Left lung (tissue), 4 donors: ENCODE measurements at regions not wholly inside any gene's neighbourhood (a gene's known extent, or its start where the extent isn't known, plus 50 kb on each side); places are given as distances from the start of the nearest gene placed in this dataset.

Source experiments
- ATAC-seq: fragments of 200-7000 bp; cut with Tn5 transposase; one replicate; pipeline ENCODE4 v1.9.1; 2020; ENCODE audit warnings: moderate library complexity
- DNase-seq, 4 donors: peaks; one replicate each; pipeline ENCODE4 v3.0.0-alpha.2; 2013 to 2020
- H3K27ac ChIP-seq, 2 donors: fragments of 200-600 bp; sonication (generic) in 1 of 2; one replicate each; pipeline versions ENCODE4 v1.5.0 to v1.8.0; 2020 to 2021
- H3K27me3 ChIP-seq, 2 donors: fragments of 200-600 bp; sonication (generic) in 1 of 2; one replicate each; pipeline versions ENCODE4 v1.5.0 to v1.8.0; 2020 to 2021
- H3K36me3 ChIP-seq, 2 donors: fragments of 200-600 bp; sonication (generic) in 1 of 2; one replicate each; pipeline versions ENCODE4 v1.5.0 to v1.8.0; 2020 to 2021
- H3K4me1 ChIP-seq, 2 donors: fragments of 200-600 bp; one replicate each; pipeline ENCODE4 v1.8.0; 2021
- H3K4me3 ChIP-seq, 2 donors: fragments of 200-600 bp; sonication (generic) in 1 of 2; one replicate each; pipeline versions ENCODE4 v1.5.0 to v1.8.0; 2020 to 2021; ENCODE audit warnings: mild to moderate bottlenecking in 1 of 2
- H3K9me3 ChIP-seq, 2 donors: fragments of 200-600 bp; sonication (generic) in 1 of 2; one replicate each; pipeline versions ENCODE4 v1.5.0 to v1.8.0; 2020 to 2021
- intact Hi-C, 2 donors: fragments of 100-400 bp; cut with DNase I; formaldehyde crosslinking; loops; one replicate each; pipeline versions ENCODE4 v1.11.2 to v1.14.2; 2022
- TF ChIP-seq, protein P1 (sequence below), 2 donors: fragments of 200-600 bp; sonication (generic) in 1 of 2; IDR thresholded peaks; one replicate each; pipeline versions ENCODE4 v1.5.0 to v1.8.0; 2021; ENCODE audit warnings: antibody characterized with exemption in 2 of 2
- donor health status: DM: no; HTN: yes; CAD: no.
- donor health status: DM: no; HTN: no; CAD: no.

DNA sequence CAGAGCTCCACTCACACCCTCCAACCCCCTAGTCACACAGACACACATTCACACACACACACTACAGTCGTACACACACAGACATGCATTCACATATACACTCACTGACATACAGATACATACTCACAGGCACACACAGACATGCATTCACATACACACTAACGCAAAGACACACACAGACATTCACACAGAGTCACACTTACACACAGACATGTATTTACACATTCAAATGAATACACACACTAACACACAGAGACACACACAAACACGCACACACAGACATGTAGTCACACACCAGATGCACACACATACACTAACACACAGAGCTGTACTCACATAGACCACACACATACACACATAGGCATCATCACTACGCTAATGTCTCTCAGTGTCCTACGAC lies 58.0 kb upstream of the MYL10 start:
- ATAC-seq (no peak), DNase-seq (no peak)
- Histone ChIP-seq H3K27ac (no peak overlapping the region), H3K9me3 (no peaks in the 10 kb centered on the region), H3K36me3 (no peaks in the 10 kb centered on the region), H3K4me1 (peaks cover 8 to 22% of the 10 kb centered on the region in 2 donors), H3K4me3 (no peak overlapping the region), H3K27me3 (peaks cover 0 to 4% of the 10 kb centered on the region in 2 donors)
- intact Hi-C loops = loop anchor here in 1 of 2 donors (10.0 kb wide), 1 partner anchor 548 kb away; no protein-coding TSS in a partner anchor
- TF ChIP-seq, protein P1, sequence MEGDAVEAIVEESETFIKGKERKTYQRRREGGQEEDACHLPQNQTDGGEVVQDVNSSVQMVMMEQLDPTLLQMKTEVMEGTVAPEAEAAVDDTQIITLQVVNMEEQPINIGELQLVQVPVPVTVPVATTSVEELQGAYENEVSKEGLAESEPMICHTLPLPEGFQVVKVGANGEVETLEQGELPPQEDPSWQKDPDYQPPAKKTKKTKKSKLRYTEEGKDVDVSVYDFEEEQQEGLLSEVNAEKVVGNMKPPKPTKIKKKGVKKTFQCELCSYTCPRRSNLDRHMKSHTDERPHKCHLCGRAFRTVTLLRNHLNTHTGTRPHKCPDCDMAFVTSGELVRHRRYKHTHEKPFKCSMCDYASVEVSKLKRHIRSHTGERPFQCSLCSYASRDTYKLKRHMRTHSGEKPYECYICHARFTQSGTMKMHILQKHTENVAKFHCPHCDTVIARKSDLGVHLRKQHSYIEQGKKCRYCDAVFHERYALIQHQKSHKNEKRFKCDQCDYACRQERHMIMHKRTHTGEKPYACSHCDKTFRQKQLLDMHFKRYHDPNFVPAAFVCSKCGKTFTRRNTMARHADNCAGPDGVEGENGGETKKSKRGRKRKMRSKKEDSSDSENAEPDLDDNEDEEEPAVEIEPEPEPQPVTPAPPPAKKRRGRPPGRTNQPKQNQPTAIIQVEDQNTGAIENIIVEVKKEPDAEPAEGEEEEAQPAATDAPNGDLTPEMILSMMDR (IDR thresholded peaks at IDR 0.05) = no peak

DNA sequence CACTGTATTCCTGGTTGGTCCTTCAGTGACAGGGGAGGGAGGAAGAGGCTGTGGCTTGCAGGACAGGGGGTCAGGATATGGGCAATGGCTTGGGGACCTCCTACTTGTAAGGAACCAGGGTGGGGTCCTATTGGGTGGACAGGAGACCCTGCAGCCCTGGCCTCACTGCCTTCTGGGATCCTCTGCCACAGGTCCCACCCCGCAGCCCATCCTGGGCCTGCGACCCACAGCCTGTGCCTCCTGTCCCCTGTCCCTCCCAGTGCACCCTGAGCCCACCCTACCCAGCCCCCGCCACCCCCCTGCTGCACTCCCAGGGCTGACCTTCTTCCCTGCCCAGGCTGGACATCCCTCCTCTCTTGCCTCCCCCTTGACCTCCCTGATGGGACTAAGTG lies 58.7 kb upstream of the MYL10 start:
- DNase-seq (no peak), ATAC-seq (no peak)
- Histone ChIP-seq H3K9me3 (no peaks in the 10 kb centered on the region), H3K4me1 (peaks cover 8 to 25% of the 10 kb centered on the region in 2 donors), H3K4me3 (peak overlapping the region in 1 of 2 donors; percentile 31), H3K27ac (no peak overlapping the region), H3K27me3 (peaks cover 0 to 4% of the 10 kb centered on the region in 2 donors), H3K36me3 (no peaks in the 10 kb centered on the region)
- intact Hi-C loops = loop anchor here in 1 of 2 donors (10.0 kb wide), 1 partner anchor 547 kb away; no protein-coding TSS in a partner anchor
- TF ChIP-seq, protein P1 (IDR thresholded peaks at IDR 0.05) = no peak

DNA sequence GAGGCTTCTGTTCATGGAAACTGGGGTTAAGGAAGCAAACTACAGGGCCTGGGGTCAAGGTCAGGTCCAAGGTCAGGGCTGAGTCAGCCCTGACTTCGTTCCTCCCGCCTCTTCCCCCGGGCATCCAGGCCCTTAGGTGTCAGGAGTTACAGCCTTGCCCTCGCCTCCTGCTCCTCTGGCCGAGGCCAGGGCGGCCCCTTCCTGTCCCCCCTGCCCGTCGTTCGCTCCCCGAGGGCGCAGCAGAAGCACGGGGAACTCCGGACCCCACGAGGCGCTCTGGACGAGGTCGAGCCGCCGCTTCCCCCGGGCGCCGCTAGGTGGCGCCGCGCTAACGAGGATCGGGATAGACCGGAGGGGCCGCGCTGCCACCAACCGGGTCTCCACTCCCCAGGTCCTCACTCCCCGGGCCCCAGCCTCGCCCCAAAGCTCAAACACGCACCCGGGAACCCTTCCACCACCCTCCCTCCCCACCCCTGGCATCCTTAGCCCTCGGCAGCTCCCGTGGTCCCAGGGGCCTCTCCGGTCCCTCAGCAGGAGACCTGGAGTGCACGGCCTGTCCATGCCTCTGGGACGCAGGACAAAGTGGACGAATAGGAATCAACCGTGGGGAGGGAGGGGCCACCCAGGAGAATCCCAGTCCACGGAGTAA lies 59.2 kb upstream of the MYL10 start:
- H3K27ac ChIP-seq = no peak overlapping the region
- H3K4me1 ChIP-seq = peaks cover 8 to 25% of the 10 kb centered on the region in 2 donors
- H3K4me3 ChIP-seq = peak overlapping the region in 1 of 2 donors; percentile 31
- H3K9me3 ChIP-seq = no peaks in the 10 kb centered on the region
- peaks cover 0 to 4% of the 10 kb centered on the region in 2 donors for H3K27me3 ChIP-seq
- TF ChIP-seq, protein P1 (IDR thresholded peaks at IDR 0.05) = peak; percentile 96 to 97
- intact Hi-C loops = loop anchor here in 1 of 2 donors (10.0 kb wide), 1 partner anchor 546 kb away; no protein-coding TSS in a partner anchor
- DNase-seq (peak; percentile 72 to 96 (median 81)), ATAC-seq (peak; percentile 96)
- no peaks in the 10 kb centered on the region for H3K36me3 ChIP-seq

DNA sequence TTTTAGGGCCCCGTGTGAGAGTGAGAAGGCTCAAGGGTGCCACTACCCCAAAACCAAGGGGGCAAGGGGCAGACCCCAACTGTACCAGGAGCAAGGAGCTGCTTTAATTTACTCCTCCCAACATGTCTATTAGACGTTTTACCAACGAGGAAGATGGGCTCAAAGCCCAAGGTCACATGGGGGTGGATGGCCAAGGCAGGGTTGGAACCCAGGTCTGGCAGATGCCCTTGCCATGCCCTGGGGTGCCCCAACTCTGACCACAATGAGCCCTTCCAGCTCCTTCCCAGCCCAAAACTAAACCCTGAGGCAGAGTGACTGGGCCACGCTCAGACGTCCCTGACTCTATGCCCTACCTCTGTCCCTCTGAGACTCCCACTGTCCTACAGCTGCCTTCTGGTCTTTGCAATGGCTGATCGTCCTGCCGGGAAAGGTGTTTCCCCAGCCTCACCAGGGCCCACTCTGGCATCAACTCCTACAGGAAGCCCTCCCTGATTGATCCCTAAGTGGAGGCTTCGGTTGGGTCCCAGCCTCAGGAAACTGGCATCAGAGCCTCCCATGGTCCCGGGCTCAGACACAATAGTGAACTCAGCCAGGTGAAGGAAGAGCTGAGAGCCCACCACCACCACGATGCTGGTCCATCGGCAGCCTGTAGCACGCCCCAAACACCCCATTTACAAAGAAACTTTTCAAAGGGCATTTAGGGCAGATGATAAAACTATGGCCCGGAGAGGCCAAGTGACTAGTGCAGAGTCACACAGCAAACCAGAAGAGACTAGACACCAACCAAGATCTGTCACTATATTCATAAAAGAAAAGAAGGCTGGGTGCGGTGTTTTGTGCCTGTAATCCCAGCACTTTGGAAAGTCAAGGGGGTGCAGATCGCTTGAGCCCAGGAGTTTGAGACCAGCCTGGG lies 60.2 kb upstream of the MYL10 start:
- Histone ChIP-seq H3K27me3 (peaks cover 0 to 4% of the 10 kb centered on the region in 2 donors), H3K36me3 (no peaks in the 10 kb centered on the region), H3K4me3 (no peak overlapping the region), H3K9me3 (no peaks in the 10 kb centered on the region), H3K27ac (no peak overlapping the region), H3K4me1 (peaks cover 8 to 25% of the 10 kb centered on the region in 2 donors)
- TF ChIP-seq, protein P1 (IDR thresholded peaks at IDR 0.05) = no peak
- DNase-seq (no peak), ATAC-seq (no peak)
- intact Hi-C loops = loop anchor here in 1 of 2 donors (10.0 kb wide), 1 partner anchor 546 kb away; no protein-coding TSS in a partner anchor

DNA sequence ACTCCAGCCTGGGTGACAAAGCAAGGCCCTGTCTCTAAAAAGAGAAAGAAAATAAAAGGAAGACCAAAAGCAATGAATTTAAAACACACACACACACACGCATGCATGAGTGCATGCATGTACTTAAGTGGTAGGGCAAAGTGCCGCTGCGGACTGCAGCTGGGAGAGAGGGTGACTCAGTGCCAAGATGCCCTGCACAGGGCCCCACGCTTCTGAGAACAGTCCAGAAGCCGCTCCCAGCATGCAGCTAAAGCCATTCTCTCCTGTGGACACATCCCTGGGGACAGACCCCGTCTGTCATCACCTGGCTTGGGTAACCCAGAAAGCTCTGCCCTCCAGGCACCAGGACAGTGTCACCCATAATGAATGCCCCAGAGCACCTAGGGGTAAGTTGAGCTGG lies 61.0 kb upstream of the MYL10 start:
- no peaks in the 10 kb centered on the region for H3K9me3 ChIP-seq
- TF ChIP-seq, protein P1 (IDR thresholded peaks at IDR 0.05) = no peak
- H3K4me1 ChIP-seq = peaks cover 8 to 25% of the 10 kb centered on the region in 2 donors
- H3K36me3 ChIP-seq = no peaks in the 10 kb centered on the region
- peaks cover 0 to 4% of the 10 kb centered on the region in 2 donors for H3K27me3 ChIP-seq
- intact Hi-C loops = loop anchor here in 1 of 2 donors (10.0 kb wide), 1 partner anchor 115 kb away; no protein-coding TSS in a partner anchor
- DNase-seq (peak in 1 of 4 donors; percentile 28), ATAC-seq (no peak)
- no peak overlapping the region for H3K4me3 ChIP-seq
- H3K27ac ChIP-seq = no peak overlapping the region
